ENCODE measurements at regions not wholly inside any gene's neighbourhood (a gene's known extent, or its start where the extent isn't known, plus 50 kb on each side); places are given as distances from the start of the nearest gene placed in this dataset.
A peak's percentile ranks its signal among the peaks of the same experiment; 100 is the strongest.

DNA sequence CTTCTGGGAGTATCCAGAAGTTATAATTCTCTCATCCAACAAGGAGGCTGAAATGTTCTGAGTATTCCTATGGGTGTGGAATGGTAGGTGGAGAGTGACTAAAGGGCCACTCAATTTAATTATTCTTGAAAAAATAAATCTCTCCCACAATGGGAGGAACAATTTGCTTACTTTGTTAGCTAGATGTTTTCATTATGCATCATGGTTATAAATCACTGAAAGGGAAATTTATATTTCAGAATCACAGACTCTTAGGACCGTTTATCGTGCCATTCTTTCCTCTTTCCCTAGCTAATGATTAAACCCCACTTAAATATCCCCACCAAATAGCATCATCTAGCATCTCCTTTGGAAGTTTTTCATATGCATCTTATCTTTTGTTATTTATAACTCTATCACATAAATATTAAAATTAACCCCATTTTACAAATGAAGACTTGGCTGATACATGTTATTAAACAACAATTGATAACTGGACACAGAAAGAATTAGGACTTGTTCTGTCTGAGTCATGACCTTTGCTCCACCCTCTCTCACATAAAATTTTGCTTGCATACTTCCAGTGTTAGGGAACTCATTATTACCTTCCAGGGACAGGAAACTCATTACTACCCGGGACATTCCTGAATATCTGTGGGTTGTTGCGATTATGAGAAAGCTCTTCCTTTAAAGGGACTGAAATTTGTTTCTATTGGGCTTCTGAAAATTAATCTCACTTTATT is 94.9 kb upstream of the NMUR2 start:
- peak; percentile 62 for DNase-seq
- CTCF ChIA-PET: interaction anchor here (0.6 to 1.7 kb wide), 21 partner anchors 15 to 1742 kb away, joined by 3 to 18 read pairs (median 3); no protein-coding TSS in a partner anchor
- TF ChIP-seq, protein P1, sequence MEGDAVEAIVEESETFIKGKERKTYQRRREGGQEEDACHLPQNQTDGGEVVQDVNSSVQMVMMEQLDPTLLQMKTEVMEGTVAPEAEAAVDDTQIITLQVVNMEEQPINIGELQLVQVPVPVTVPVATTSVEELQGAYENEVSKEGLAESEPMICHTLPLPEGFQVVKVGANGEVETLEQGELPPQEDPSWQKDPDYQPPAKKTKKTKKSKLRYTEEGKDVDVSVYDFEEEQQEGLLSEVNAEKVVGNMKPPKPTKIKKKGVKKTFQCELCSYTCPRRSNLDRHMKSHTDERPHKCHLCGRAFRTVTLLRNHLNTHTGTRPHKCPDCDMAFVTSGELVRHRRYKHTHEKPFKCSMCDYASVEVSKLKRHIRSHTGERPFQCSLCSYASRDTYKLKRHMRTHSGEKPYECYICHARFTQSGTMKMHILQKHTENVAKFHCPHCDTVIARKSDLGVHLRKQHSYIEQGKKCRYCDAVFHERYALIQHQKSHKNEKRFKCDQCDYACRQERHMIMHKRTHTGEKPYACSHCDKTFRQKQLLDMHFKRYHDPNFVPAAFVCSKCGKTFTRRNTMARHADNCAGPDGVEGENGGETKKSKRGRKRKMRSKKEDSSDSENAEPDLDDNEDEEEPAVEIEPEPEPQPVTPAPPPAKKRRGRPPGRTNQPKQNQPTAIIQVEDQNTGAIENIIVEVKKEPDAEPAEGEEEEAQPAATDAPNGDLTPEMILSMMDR (IDR thresholded peaks at IDR 0.05; ENCODE audit: unreplicated experiment): no peak
- H3K36me3 Mint-ChIP-seq (ENCODE audit: insufficient read depth, unreplicated experiment): peaks cover 15% of the 10 kb centered on the region
- H3K27me3 Mint-ChIP-seq (ENCODE audit: unreplicated experiment): no peaks in the 10 kb centered on the region
- no TSS peak for BruUV-seq (replicated peaks)
- H3K4me3 Mint-ChIP-seq (ENCODE audit: low read depth, unreplicated experiment): peak overlapping the region; percentile 49
- intact Hi-C loops (cut with micrococcal nuclease; ENCODE audit: unreplicated experiment): loop anchor here (1.0 kb wide), 4 partner anchors 43 to 121 kb away; no protein-coding TSS in a partner anchor
- H3K4me1 Mint-ChIP-seq (ENCODE audit: low read depth, unreplicated experiment): peaks cover 69% of the 10 kb centered on the region
- H3K9me3 Mint-ChIP-seq (ENCODE audit: low read depth, unreplicated experiment): peaks cover 12% of the 10 kb centered on the region
- peak overlapping the region; percentile 97 for H3K27ac Mint-ChIP-seq (ENCODE audit: unreplicated experiment)

DNA sequence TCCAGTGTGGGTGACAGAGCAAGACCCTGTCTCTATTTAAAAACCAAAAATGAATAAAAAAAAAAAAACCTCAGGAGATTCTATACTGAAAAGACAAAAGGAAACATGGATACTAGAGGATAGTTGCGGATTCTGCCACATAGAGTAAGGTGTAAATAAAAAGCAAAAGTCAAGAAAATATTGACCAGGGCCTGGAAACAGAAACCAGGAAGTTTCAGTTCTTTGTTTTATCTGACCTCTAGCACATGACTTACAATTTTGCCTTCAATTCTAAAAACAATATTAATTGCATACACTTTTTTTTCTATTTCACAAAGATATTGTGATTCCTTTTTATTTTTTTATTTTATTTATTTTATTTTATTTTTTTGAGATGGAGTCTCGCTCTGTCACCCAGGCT is 96.2 kb upstream of the NMUR2 start:
- H3K27ac Mint-ChIP-seq (ENCODE audit: unreplicated experiment): peak overlapping the region; percentile 97
- intact Hi-C loops (cut with micrococcal nuclease; ENCODE audit: unreplicated experiment): no loop called here
- H3K4me1 Mint-ChIP-seq (ENCODE audit: low read depth, unreplicated experiment): peaks cover 78% of the 10 kb centered on the region
- DNase-seq: no peak
- TF ChIP-seq, protein P1 (IDR thresholded peaks at IDR 0.05; ENCODE audit: unreplicated experiment): no peak
- no TSS peak for BruUV-seq (replicated peaks)
- H3K36me3 Mint-ChIP-seq (ENCODE audit: insufficient read depth, unreplicated experiment): peaks cover 15% of the 10 kb centered on the region
- H3K9me3 Mint-ChIP-seq (ENCODE audit: low read depth, unreplicated experiment): peaks cover 4% of the 10 kb centered on the region
- H3K27me3 Mint-ChIP-seq (ENCODE audit: unreplicated experiment): no peaks in the 10 kb centered on the region
- peak overlapping the region; percentile 49 for H3K4me3 Mint-ChIP-seq (ENCODE audit: low read depth, unreplicated experiment)
- CTCF ChIA-PET: interaction anchor here (1.1 to 1.7 kb wide), 4 partner anchors 13 to 729 kb away, joined by 3 to 18 read pairs (median 3); no protein-coding TSS in a partner anchor

DNA sequence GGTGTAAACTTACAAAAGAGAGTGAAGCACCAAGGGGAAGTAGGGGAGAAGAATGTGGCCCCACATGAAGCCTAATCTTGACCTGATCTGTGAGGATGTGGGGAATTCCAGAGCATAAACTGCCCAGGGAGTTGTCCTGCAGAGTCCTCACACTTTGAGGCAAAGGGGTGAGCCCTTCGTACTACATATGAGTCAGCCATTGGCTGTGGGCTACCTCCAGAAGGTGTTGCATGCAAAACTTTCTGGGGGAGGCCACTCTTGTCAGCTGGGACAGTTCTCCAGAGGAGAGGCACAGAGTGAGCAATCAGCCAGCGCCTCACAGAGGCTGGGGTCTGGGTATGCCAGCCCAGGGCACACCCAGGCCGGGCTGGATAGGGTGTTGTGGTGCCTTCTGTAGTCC is 98.1 kb upstream of the NMUR2 start:
- peak; percentile 44 for DNase-seq
- peaks cover 70% of the 10 kb centered on the region for H3K4me1 Mint-ChIP-seq (ENCODE audit: low read depth, unreplicated experiment)
- CTCF ChIA-PET: no interaction called here
- no TSS peak for BruUV-seq (replicated peaks)
- H3K9me3 Mint-ChIP-seq (ENCODE audit: low read depth, unreplicated experiment): no peaks in the 10 kb centered on the region
- H3K27me3 Mint-ChIP-seq (ENCODE audit: unreplicated experiment): no peaks in the 10 kb centered on the region
- no peak overlapping the region for H3K4me3 Mint-ChIP-seq (ENCODE audit: low read depth, unreplicated experiment)
- intact Hi-C loops (cut with micrococcal nuclease; ENCODE audit: unreplicated experiment): no loop called here
- H3K36me3 Mint-ChIP-seq (ENCODE audit: insufficient read depth, unreplicated experiment): peaks cover 15% of the 10 kb centered on the region
- H3K27ac Mint-ChIP-seq (ENCODE audit: unreplicated experiment): peak overlapping the region; percentile 97
- TF ChIP-seq, protein P1 (IDR thresholded peaks at IDR 0.05; ENCODE audit: unreplicated experiment): no peak

- Mint-ChIP-seq H3K4me1 (ENCODE audit: low read depth, unreplicated experiment) (peaks cover 48% of the 10 kb centered on the region), H3K9me3 (ENCODE audit: low read depth, unreplicated experiment) (no peaks in the 10 kb centered on the region), H3K27me3 (ENCODE audit: unreplicated experiment) (no peaks in the 10 kb centered on the region), H3K27ac (ENCODE audit: unreplicated experiment) (no peak overlapping the region), H3K36me3 (ENCODE audit: insufficient read depth, unreplicated experiment) (peaks cover 8% of the 10 kb centered on the region), H3K4me3 (ENCODE audit: low read depth, unreplicated experiment) (no peak overlapping the region)
- TF ChIP-seq, protein P1 (IDR thresholded peaks at IDR 0.05; ENCODE audit: unreplicated experiment): peak; percentile 79
- peak; percentile 73 for DNase-seq
- BruUV-seq (replicated peaks): no TSS peak
- intact Hi-C loops (cut with micrococcal nuclease; ENCODE audit: unreplicated experiment): loop anchor here (1.0 to 5.0 kb wide), 3 partner anchors 126 to 680 kb away; no protein-coding TSS in a partner anchor
- CTCF ChIA-PET: interaction anchor here (0.7 to 1.7 kb wide), 6 partner anchors 74 to 680 kb away, joined by 3 to 10 read pairs (median 8); no protein-coding TSS in a partner anchor
Observed at GRCh38 chr5:152505442-152506042, 100.5 kb upstream of the NMUR2 start.

Data from Calu3 (cell line).